GM13977 (cell line): ENCODE measurements at regions not wholly inside any gene's neighbourhood (a gene's known extent, or its start where the extent isn't known, plus 50 kb on each side); places are given as distances from the start of the nearest gene placed in this dataset.

Experiments
- DNase-seq: peaks from one replicate; pipeline ENCODE4 v3.0.0; 2012; ENCODE audit warnings: low spot score
- in situ Hi-C: fragments of 300-500 bp; cut with MboI; formaldehyde crosslinking; loops from one replicate; pipeline ENCODE4 v1.12.0; 2022; ENCODE audit warnings: low sequenced_read_pairs, low pct_unique_long_range_greater_than_20kb, mixed read lengths, inconsistent platforms; ENCODE audit not compliant: unreplicated experiment
- TF ChIP-seq, protein P1 (sequence below): IDR thresholded peaks from 2 replicates; pipeline ENCODE4 v1.5.1; 2012; ENCODE audit warnings: mild to moderate bottlenecking, control low read depth; ENCODE audit not compliant: insufficient read depth; ENCODE audit errors: extremely low read depth, missing control alignments

- no peak for DNase-seq
- TF ChIP-seq, protein P1, sequence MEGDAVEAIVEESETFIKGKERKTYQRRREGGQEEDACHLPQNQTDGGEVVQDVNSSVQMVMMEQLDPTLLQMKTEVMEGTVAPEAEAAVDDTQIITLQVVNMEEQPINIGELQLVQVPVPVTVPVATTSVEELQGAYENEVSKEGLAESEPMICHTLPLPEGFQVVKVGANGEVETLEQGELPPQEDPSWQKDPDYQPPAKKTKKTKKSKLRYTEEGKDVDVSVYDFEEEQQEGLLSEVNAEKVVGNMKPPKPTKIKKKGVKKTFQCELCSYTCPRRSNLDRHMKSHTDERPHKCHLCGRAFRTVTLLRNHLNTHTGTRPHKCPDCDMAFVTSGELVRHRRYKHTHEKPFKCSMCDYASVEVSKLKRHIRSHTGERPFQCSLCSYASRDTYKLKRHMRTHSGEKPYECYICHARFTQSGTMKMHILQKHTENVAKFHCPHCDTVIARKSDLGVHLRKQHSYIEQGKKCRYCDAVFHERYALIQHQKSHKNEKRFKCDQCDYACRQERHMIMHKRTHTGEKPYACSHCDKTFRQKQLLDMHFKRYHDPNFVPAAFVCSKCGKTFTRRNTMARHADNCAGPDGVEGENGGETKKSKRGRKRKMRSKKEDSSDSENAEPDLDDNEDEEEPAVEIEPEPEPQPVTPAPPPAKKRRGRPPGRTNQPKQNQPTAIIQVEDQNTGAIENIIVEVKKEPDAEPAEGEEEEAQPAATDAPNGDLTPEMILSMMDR, result no peak
- in situ Hi-C loops, result no loop called here
These were observed 817.6 kb downstream of the CCSER2 start for GRCh38 chr10:85145966-85146365.

GRCh38 chr10:85147346-85148250 lies 819.2 kb downstream of the CCSER2 start:
- TF ChIP-seq, protein P1, result no peak
- in situ Hi-C loops, result no loop called here
- DNase-seq, result no peak

DNA sequence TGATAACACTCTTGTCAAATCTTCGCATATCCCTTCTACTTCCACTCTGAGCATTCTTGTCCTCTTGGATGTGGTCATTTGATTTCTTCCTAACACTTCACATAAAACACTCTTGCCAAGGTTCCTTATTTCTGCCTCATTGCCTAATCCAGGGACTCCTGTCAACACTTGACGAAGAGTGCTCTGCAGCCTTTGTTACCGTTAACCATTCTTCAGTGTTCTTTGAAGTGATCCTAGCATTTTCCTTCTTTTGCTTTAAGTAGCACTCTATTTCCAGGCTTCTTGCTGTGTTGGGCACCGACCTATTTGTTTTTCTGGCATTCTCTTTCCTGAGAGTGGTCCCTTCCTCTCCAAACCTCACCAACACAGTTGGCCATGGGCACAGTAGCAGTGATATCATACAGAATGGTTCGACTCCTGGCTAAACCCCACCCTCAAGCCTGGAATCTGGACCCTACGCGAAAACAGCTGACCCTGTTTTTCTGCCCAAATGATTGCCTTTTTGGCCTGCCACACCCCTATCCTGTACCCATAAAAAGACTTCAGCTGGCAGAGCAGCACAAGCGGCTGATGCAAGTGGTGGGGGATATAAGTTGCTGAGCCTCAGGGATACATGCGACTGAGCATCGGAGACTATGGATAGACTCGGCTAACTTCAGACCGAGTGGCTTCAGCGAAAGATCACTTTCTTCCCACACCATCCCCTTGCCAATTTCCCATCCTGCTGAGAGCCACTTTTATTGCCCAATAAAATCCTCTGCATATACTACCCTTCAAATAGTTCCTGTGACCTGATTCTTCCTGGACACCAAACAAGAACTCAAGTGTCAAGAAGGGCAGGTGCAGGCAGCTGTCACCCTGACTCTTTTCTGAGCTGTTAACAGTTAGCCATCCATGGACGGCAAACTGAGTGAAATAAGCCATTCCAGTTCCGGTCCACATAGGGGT lies 820.6 kb downstream of the CCSER2 start:
- in situ Hi-C loops, result no loop called here
- no peak for DNase-seq
- TF ChIP-seq, protein P1, result no peak

GRCh38 chr10:85149766-85150165 lies 821.4 kb downstream of the CCSER2 start:
- in situ Hi-C loops, result no loop called here
- TF ChIP-seq, protein P1, result no peak
- DNase-seq, result no peak

- DNase-seq, result no peak
- in situ Hi-C loops, result no loop called here
- TF ChIP-seq, protein P1, result no peak
These were observed 823.1 kb downstream of the CCSER2 start for GRCh38 chr10:85151506-85151905.

DNA sequence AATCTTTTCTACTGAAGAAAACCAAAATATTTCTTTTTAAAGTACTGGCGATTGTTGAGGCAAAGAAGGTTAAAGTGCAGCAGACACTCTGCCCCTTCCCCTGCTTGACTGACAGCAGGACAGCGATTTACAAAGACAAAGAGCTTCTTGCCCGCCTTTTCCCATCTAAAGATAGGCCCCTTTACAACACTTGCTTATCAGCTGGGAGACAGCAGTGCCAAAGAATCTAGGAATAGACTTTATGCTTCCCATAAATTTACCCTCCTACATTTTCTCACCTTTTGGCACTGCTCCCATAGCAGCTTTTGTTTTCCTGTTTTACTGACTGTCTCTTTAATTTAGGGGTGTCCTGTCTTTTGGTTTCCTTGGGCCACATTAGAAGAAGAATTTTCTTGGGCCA lies 824.1 kb downstream of the CCSER2 start:
- in situ Hi-C loops, result no loop called here
- DNase-seq, result no peak
- TF ChIP-seq, protein P1, result no peak
